ENCODE measurements at regions not wholly inside any gene's neighbourhood (a gene's known extent, or its start where the extent isn't known, plus 50 kb on each side); places are given as distances from the start of the nearest gene placed in this dataset.

GRCh38 chr5:50575740-50576139 is 90.7 kb upstream of the PARP8 start (continued):
- TF ChIP-seq ZNF664 (tag by site-specific recombination; IDR thresholded peaks at IDR 0.05) = no peak
- no peak for TF ChIP-seq ZNF791 (tag by site-specific recombination; IDR thresholded peaks at IDR 0.05)
- no peak for TF ChIP-seq ZNF792 (tag by site-specific recombination; IDR thresholded peaks at IDR 0.05)
- no peak for TF ChIP-seq ZSCAN18 (tag by site-specific recombination; IDR thresholded peaks at IDR 0.05)
- no peak for TF ChIP-seq HOXD13 (CRISPR knock-in tag; IDR thresholded peaks at IDR 0.05; ENCODE audit: borderline replicate concordance)
- TF ChIP-seq ZNF350 (tag by site-specific recombination; IDR thresholded peaks at IDR 0.05) = no peak
- no peak for TF ChIP-seq ZNF391 (tag by site-specific recombination; IDR thresholded peaks at IDR 0.05; ENCODE audit: borderline replicate concordance, low read depth)
- TF ChIP-seq ZNF558 (tag by site-specific recombination; IDR thresholded peaks at IDR 0.05) = no peak
- no peak for TF ChIP-seq ZNF423 (tag by site-specific recombination; IDR thresholded peaks at IDR 0.05)
- TF ChIP-seq ZNF114 (tag by site-specific recombination; IDR thresholded peaks at IDR 0.05) = no peak
- TF ChIP-seq ZBTB21 (tag by site-specific recombination; IDR thresholded peaks at IDR 0.05) = no peak
- TF ChIP-seq ZNF549 (tag by site-specific recombination; IDR thresholded peaks at IDR 0.05) = no peak

- peaks cover 8% of the 10 kb centered on the region for H3K4me1 ChIP-seq (ENCODE audit: control insufficient read depth, insufficient read depth, low read length)
- H3K36me3 ChIP-seq (ENCODE audit: control insufficient read depth in 2 of 2, insufficient read depth in 1 of 2, low read length in 2 of 2) = no peaks in the 10 kb centered on the region
- POLR2A ChIA-PET = no interaction called here
- CTCF ChIA-PET = interaction anchor here (0.6 kb wide), 1 partner anchor 1947 kb away, joined by 6 read pairs; no protein-coding TSS in a partner anchor
- no peak overlapping the region for H3K4me3 ChIP-seq (ENCODE audit: low read depth, low read length)
- TF ChIP-seq FEZF1 (tag by site-specific recombination; IDR thresholded peaks at IDR 0.05) (peak; percentile 58; the same call in 1 of the 2 replicates), ZNF10 (tag by site-specific recombination; IDR thresholded peaks at IDR 0.05) (no peak), ZEB2 (tag by site-specific recombination; IDR thresholded peaks at IDR 0.05) (no peak)
- no peak overlapping the region for H3K27ac ChIP-seq (ENCODE audit: extremely low read depth, low read depth, low read length)
- no peaks in the 10 kb centered on the region for H3K9me3 ChIP-seq (ENCODE audit: control insufficient read depth, insufficient read depth, low read depth, low read length)
Observed at GRCh38 chr5:50576265-50576664, 90.2 kb upstream of the PARP8 start.

- no peak for TF ChIP-seq ZNF18 (tag by site-specific recombination; IDR thresholded peaks at IDR 0.05)
- TF ChIP-seq INSM2 (tag by site-specific recombination; IDR thresholded peaks at IDR 0.05) = no peak
- no peak for TF ChIP-seq ZNF146 (tag by site-specific recombination; IDR thresholded peaks at IDR 0.05)
- no peak for TF ChIP-seq ZFP3 (tag by site-specific recombination; IDR thresholded peaks at IDR 0.05; ENCODE audit: low read depth)
- no peak for TF ChIP-seq ZNF391 (tag by site-specific recombination; IDR thresholded peaks at IDR 0.05; ENCODE audit: borderline replicate concordance, low read depth)
- no peak for TF ChIP-seq HIC1 (tag by site-specific recombination; IDR thresholded peaks at IDR 0.05)
- TF ChIP-seq MZF1 (tag by site-specific recombination; IDR thresholded peaks at IDR 0.05; ENCODE audit: borderline replicate concordance) = no peak
- TF ChIP-seq EGR2 (tag by site-specific recombination; IDR thresholded peaks at IDR 0.05; ENCODE audit: low read depth) = no peak
- ChIA-PET CTCF (interaction anchor here (0.6 kb wide), 1 partner anchor 1946 kb away, joined by 6 read pairs; no protein-coding TSS in a partner anchor), POLR2A (interaction anchor here (0.8 kb wide), 1 partner anchor 276 kb away, joined by 3 read pairs; no protein-coding TSS in a partner anchor)
- Histone ChIP-seq H3K36me3 (ENCODE audit: control insufficient read depth in 2 of 2, insufficient read depth in 1 of 2, low read length in 2 of 2) (no peaks in the 10 kb centered on the region), H3K27ac (ENCODE audit: extremely low read depth, low read depth, low read length) (no peak overlapping the region), H3K4me3 (ENCODE audit: low read depth, low read length) (no peak overlapping the region), H3K9me3 (ENCODE audit: control insufficient read depth, insufficient read depth, low read depth, low read length) (no peaks in the 10 kb centered on the region), H3K4me1 (ENCODE audit: control insufficient read depth, insufficient read depth, low read length) (peaks cover 8% of the 10 kb centered on the region)
Observed at GRCh38 chr5:50576686-50577256, 89.7 kb upstream of the PARP8 start.
